GM23338 (cell line): ENCODE measurements at regions not wholly inside any gene's neighbourhood (a gene's known extent, or its start where the extent isn't known, plus 50 kb on each side); places are given as distances from the start of the nearest gene placed in this dataset.

Experiments used
- ATAC-seq: fragments of 200-7000 bp; cut with Tn5 transposase; 3 replicates; pipeline ENCODE4 v1.9.1; 2020
- DNase-seq: peaks from one replicate; pipeline ENCODE4 v3.0.0-alpha.2; 2015; ENCODE audit warnings: low spot score
- H2AFZ ChIP-seq: fragments of 200-600 bp; sonication (generic); 2 replicates; pipeline ENCODE4 v1.8.0; 2016; ENCODE audit warnings: antibody characterized with exemption, mild to moderate bottlenecking, moderate library complexity
- H3F3A ChIP-seq: fragments of 200-600 bp; sonication (generic); replicated peaks from 2 replicates; pipeline ENCODE4 v1.8.0; 2017; ENCODE audit warnings: antibody characterized with exemption, mixed run types, low read depth
- H3K27ac ChIP-seq: fragments of 200-600 bp; sonication (generic); 2 replicates; pipeline ENCODE4 v1.6.1; 2016; ENCODE audit warnings: low read depth
- H3K27me3 ChIP-seq: fragments of 200-600 bp; sonication (generic); 2 replicates; pipeline ENCODE4 v1.8.0; 2016; ENCODE audit warnings: mild to moderate bottlenecking, mixed run types, moderate library complexity; ENCODE audit not compliant: insufficient read depth
- H3K36me3 ChIP-seq: fragments of 200-600 bp; sonication (generic); 2 replicates; pipeline ENCODE4 v1.8.0; 2016; ENCODE audit warnings: mild to moderate bottlenecking; ENCODE audit not compliant: insufficient read depth
- H3K4me1 ChIP-seq: fragments of 200-600 bp; sonication (generic); 2 replicates; pipeline ENCODE4 v1.8.0; 2016; ENCODE audit warnings: mild to moderate bottlenecking, moderate library complexity; ENCODE audit not compliant: insufficient read depth
- H3K4me2 ChIP-seq: fragments of 200-600 bp; sonication (generic); 2 replicates; pipeline ENCODE4 v1.7.1; 2017; ENCODE audit warnings: mixed run types
- H3K4me3 ChIP-seq: fragments of 200-600 bp; sonication (generic); 2 replicates; pipeline ENCODE4 v1.6.1; 2016; ENCODE audit warnings: mixed run types
- H3K79me2 ChIP-seq: fragments of 200-600 bp; sonication (generic); replicated peaks from 2 replicates; pipeline ENCODE4 v1.8.0; 2017; ENCODE audit warnings: mild to moderate bottlenecking; ENCODE audit not compliant: insufficient read depth
- H3K9me2 ChIP-seq: fragments of 200-600 bp; sonication (generic); 2 replicates; pipeline ENCODE4 v1.8.0; 2017; ENCODE audit not compliant: insufficient read depth
- H4K20me1 ChIP-seq: fragments of 200-600 bp; sonication (generic); replicated peaks from 2 replicates; pipeline ENCODE4 v1.8.0; 2017; ENCODE audit warnings: mild to moderate bottlenecking; ENCODE audit not compliant: insufficient read depth
- H3K27ac Mint-ChIP-seq: 2 replicates; pipeline ENCODE4 v1.8.0; 2020; ENCODE audit warnings: inconsistent platforms, mild to moderate bottlenecking, moderate library complexity, mixed read lengths
- H3K27me3 Mint-ChIP-seq: 3 replicates; pipeline ENCODE4 v1.8.0; 2022; ENCODE audit warnings: low read depth, mild to moderate bottlenecking, moderate library complexity, mixed read lengths, inconsistent platforms; ENCODE audit not compliant: insufficient read depth, poor library complexity
- H3K36me3 Mint-ChIP-seq: 3 replicates; pipeline ENCODE4 v1.8.0; 2021; ENCODE audit warnings: low read depth, mild to moderate bottlenecking, inconsistent platforms, moderate library complexity, mixed read lengths
- H3K4me1 Mint-ChIP-seq: 3 replicates; pipeline ENCODE4 v1.8.0; 2020; ENCODE audit warnings: mild to moderate bottlenecking, inconsistent platforms, mixed read lengths
- H3K4me3 Mint-ChIP-seq: 3 replicates; pipeline ENCODE4 v1.8.0; 2021; ENCODE audit warnings: moderate library complexity, mild to moderate bottlenecking, inconsistent platforms, mixed read lengths
- H3K9me3 Mint-ChIP-seq: 3 replicates; pipeline ENCODE4 v1.8.0; 2020; ENCODE audit warnings: moderate library complexity, mild to moderate bottlenecking, inconsistent platforms, mixed read lengths
- CREB1 ChIP-seq: fragments of 250-450 bp; sonication (Bioruptor Pico); IDR thresholded peaks from 2 replicates; pipeline ENCODE4 v1.5.0; 2020; ENCODE audit warnings: low read depth, mild to moderate bottlenecking, moderate library complexity
- CTCF ChIP-seq, 2 experiments: fragments of 200-600 bp in 1 of 2; sonication (generic) in 1 of 2; conservative IDR thresholded peaks; 2 replicates each; pipeline versions ENCODE4 v1.5.1 to v1.6.1; 2016 to 2017; ENCODE audit warnings: antibody characterized with exemption in 2 of 2, low read depth in 2 of 2, mild to moderate bottlenecking in 2 of 2, moderate library complexity in 1 of 2
- ETS1 ChIP-seq: IDR thresholded peaks from 2 replicates; pipeline ENCODE4 v1.6.1; 2016; ENCODE audit warnings: antibody characterized with exemption
- EZH2 ChIP-seq: fragments of 200-600 bp; sonication (generic); IDR thresholded peaks from one replicate; pipeline ENCODE4 v1.8.0; 2017; ENCODE audit warnings: antibody characterized with exemption, mild to moderate bottlenecking, low read depth; ENCODE audit not compliant: unreplicated experiment
- EZH2phosphoT487 ChIP-seq: fragments of 200-600 bp; sonication (generic); IDR thresholded peaks from one replicate; pipeline ENCODE4 v1.8.1; 2018; ENCODE audit warnings: antibody characterized with exemption; ENCODE audit not compliant: unreplicated experiment
- NANOG ChIP-seq: IDR thresholded peaks from 2 replicates; pipeline ENCODE4 v1.6.1; 2016; ENCODE audit warnings: antibody characterized with exemption, borderline replicate concordance
- POLR2AphosphoS5 ChIP-seq: IDR thresholded peaks from 2 replicates; pipeline ENCODE4 v1.6.1; 2016; ENCODE audit warnings: antibody characterized with exemption, low read depth
- REST ChIP-seq: IDR thresholded peaks from one replicate; pipeline ENCODE4 v1.6.1; 2018; ENCODE audit warnings: antibody characterized with exemption; ENCODE audit not compliant: unreplicated experiment
- STAT1 ChIP-seq: IDR thresholded peaks from one replicate; pipeline ENCODE4 v1.6.1; 2016; ENCODE audit warnings: antibody characterized with exemption; ENCODE audit not compliant: unreplicated experiment
- ZNF114 ChIP-seq: fragments of 250-450 bp; sonication (Bioruptor Pico); IDR thresholded peaks from 2 replicates; pipeline ENCODE4 v1.5.0; 2020; ENCODE audit warnings: mild to moderate bottlenecking, moderate library complexity
- ZNF331 ChIP-seq: fragments of 250-450 bp; sonication (Bioruptor Pico); IDR thresholded peaks from 2 replicates; pipeline ENCODE4 v1.5.0; 2020; ENCODE audit warnings: low read depth, mild to moderate bottlenecking, moderate library complexity
- ZNF462 ChIP-seq: fragments of 250-450 bp; sonication (Bioruptor Pico); IDR thresholded peaks from 2 replicates; pipeline ENCODE4 v1.5.0; 2020; ENCODE audit warnings: mild to moderate bottlenecking, moderate library complexity

- Histone ChIP-seq H3K9me2 (no peaks in the 10 kb centered on the region), H2AFZ (no peak overlapping the region), H3K27me3 (no peaks in the 10 kb centered on the region), H3K4me3 (no peak overlapping the region), H3F3A (no peaks in the 10 kb centered on the region), H3K4me2 (no peak overlapping the region), H4K20me1 (no peaks in the 10 kb centered on the region), H3K36me3 (no peaks in the 10 kb centered on the region), H3K4me1 (no peaks in the 10 kb centered on the region), H3K79me2 (no peaks in the 10 kb centered on the region), H3K27ac (no peak overlapping the region)
- DNase-seq = no peak
- Mint-ChIP-seq H3K4me3 (no peak overlapping the region), H3K27ac (no peak overlapping the region), H3K36me3 (no peaks in the 10 kb centered on the region), H3K4me1 (no peaks in the 10 kb centered on the region; the same call in 2 of the 3 replicates), H3K9me3 (no peaks in the 10 kb centered on the region), H3K27me3 (no peaks in the 10 kb centered on the region)
- no peak for ATAC-seq
- TF ChIP-seq POLR2AphosphoS5 (no peak), REST (no peak), ZNF331 (CRISPR knock-in tag) (no peak), ZNF462 (CRISPR knock-in tag) (no peak), CREB1 (no peak), EZH2 (no peak), CTCF (conservative IDR thresholded peaks at IDR 0.05; ENCODE audit: low read depth in 2 of 2) (no peak), EZH2phosphoT487 (no peak), ZNF114 (no peak), ETS1 (no peak), STAT1 (no peak), NANOG (no peak)
Observed at GRCh38 chr6:163726037-163726695, 311.6 kb downstream of the QKI start.
